Activated B cell treated with CpG ODN at 0.5 μM for 24 hours (primary cell): ENCODE measurements at regions not wholly inside any gene's neighbourhood (a gene's known extent, or its start where the extent isn't known, plus 50 kb on each side); places are given as distances from the start of the nearest gene placed in this dataset.
"Not testable (repeated sequence)": the region's sequence is repeated elsewhere in the genome, so short reads cannot be mapped to it uniquely, and the experiment has no call there.

ENCODE experiments used
- ATAC-seq: fragments of 200-7000 bp; cut with Tn5 transposase; one replicate; pipeline ENCODE4 v1.10.0; 2021; ENCODE audit warnings: low read depth, mild to moderate bottlenecking, moderate library complexity
- CTCF ChIA-PET: fragments of 350-600 bp; sonication (Branson Sonifier 250); formaldehyde crosslinking; loops from one replicate; lab custom pipeline; 2021; ENCODE audit warnings: antibody characterized with exemption; lab: Charles Lee
- POLR2A ChIA-PET: fragments of 350-600 bp; sonication (Branson Sonifier 250); formaldehyde crosslinking; loops from one replicate; lab custom pipeline; 2021; ENCODE audit warnings: antibody characterized with exemption; lab: Charles Lee
- DNase-seq: peaks from one replicate; pipeline ENCODE4 v3.0.0; 2022
- H3K27ac Mint-ChIP-seq: one replicate; pipeline ENCODE4 v1.8.0; 2020; ENCODE audit warnings: mixed read lengths
- H3K27me3 Mint-ChIP-seq: one replicate; pipeline ENCODE4 v1.8.0; 2021; ENCODE audit warnings: mixed read lengths
- H3K36me3 Mint-ChIP-seq: one replicate; pipeline ENCODE4 v1.8.0; 2021; ENCODE audit warnings: low read depth, mixed read lengths
- H3K4me1 Mint-ChIP-seq: one replicate; pipeline ENCODE4 v1.8.0; 2021; ENCODE audit warnings: mixed read lengths
- H3K4me3 Mint-ChIP-seq: one replicate; pipeline ENCODE4 v1.8.0; 2020; ENCODE audit warnings: mild to moderate bottlenecking, mixed read lengths
- H3K9me3 Mint-ChIP-seq: one replicate; pipeline ENCODE4 v1.8.0; 2020; ENCODE audit warnings: mixed read lengths
- intact Hi-C: fragments of 100-400 bp; cut with micrococcal nuclease; formaldehyde crosslinking; loops from one replicate; pipeline ENCODE4 v1.15.1; 2024
- TF ChIP-seq, protein P1 (sequence below): fragments of 200-600 bp; IDR thresholded peaks from one replicate; pipeline ENCODE4 v1.8.0; 2022; ENCODE audit warnings: antibody characterized with exemption, mild to moderate bottlenecking

DNA sequence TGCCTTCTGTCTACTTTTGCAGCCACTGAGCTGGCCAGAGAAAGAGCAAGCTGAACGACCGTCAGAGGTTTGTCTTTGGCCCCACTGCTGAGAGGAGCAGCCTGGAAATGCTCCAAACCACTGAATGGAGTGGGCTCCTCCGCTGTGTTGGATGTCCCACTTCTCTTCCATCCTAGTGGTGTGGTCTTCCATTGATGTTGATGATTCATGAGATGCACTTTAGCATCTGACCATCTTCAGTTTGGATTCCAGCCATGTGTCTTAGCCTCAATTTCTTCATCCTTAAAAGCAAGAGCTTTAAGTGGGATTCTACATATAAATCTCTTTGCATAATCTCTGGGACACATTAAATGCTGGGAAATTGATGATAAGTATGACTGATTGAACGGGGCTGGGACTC, 276.9 kb downstream of the SIPA1L2 start:
- H3K4me1 Mint-ChIP-seq: no peaks in the 10 kb centered on the region
- ChIA-PET CTCF (no interaction called here), POLR2A (no interaction called here)
- no peak for ATAC-seq
- H3K27me3 Mint-ChIP-seq: no peaks in the 10 kb centered on the region
- DNase-seq: no peak
- H3K9me3 Mint-ChIP-seq: no peaks in the 10 kb centered on the region
- no peak overlapping the region for H3K4me3 Mint-ChIP-seq
- intact Hi-C loops: no loop called here
- TF ChIP-seq, protein P1, sequence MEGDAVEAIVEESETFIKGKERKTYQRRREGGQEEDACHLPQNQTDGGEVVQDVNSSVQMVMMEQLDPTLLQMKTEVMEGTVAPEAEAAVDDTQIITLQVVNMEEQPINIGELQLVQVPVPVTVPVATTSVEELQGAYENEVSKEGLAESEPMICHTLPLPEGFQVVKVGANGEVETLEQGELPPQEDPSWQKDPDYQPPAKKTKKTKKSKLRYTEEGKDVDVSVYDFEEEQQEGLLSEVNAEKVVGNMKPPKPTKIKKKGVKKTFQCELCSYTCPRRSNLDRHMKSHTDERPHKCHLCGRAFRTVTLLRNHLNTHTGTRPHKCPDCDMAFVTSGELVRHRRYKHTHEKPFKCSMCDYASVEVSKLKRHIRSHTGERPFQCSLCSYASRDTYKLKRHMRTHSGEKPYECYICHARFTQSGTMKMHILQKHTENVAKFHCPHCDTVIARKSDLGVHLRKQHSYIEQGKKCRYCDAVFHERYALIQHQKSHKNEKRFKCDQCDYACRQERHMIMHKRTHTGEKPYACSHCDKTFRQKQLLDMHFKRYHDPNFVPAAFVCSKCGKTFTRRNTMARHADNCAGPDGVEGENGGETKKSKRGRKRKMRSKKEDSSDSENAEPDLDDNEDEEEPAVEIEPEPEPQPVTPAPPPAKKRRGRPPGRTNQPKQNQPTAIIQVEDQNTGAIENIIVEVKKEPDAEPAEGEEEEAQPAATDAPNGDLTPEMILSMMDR: no peak
- H3K27ac Mint-ChIP-seq: no peak overlapping the region
- no peaks in the 10 kb centered on the region for H3K36me3 Mint-ChIP-seq

DNA sequence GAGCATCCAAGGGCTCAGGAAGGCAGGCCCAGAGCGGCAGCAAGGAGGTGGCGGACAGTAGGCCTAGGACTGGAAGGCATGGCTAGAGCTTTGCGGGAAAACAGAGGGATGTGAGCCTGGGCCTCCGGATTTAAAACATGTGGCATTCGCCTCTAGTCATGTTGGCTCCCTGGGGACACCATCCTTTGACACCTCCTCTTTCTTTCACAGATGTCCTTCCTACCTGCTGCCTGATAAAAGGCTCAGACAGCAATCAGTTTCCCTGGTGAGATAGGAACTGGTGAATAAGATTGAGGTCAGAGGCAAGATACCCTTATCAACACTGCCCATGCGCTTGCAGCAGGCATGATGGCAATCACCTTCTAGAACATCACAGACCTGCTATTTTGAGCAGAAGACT, 277.6 kb downstream of the SIPA1L2 start:
- no peak for ATAC-seq

DNA sequence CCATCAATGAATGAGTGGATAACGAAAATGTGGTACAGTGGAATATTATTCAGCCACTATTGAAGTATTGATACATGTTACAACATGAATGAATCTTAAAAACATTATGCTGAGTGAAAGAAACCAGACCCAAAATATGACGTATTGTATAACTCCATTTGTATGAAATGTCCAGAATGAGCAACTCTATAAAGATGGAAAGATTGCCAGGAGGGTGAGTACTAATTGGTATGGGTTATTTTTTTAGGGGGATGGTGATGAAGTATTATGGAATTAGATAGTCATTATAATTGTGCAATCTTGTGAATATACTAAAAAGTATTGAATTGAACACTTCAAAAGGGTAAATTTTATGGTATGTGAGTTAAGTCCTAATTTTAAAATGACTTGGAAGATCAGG, 278.6 kb downstream of the SIPA1L2 start:
- intact Hi-C loops: no loop called here
- no peaks in the 10 kb centered on the region for H3K27me3 Mint-ChIP-seq
- ChIA-PET CTCF (no interaction called here), POLR2A (no interaction called here)
- ATAC-seq (no peak), DNase-seq (no peak)
- H3K36me3 Mint-ChIP-seq: no peaks in the 10 kb centered on the region
- H3K27ac Mint-ChIP-seq: no peak overlapping the region
- H3K9me3 Mint-ChIP-seq: no peaks in the 10 kb centered on the region
- TF ChIP-seq, protein P1: no peak
- no peak overlapping the region for H3K4me3 Mint-ChIP-seq
- H3K4me1 Mint-ChIP-seq: no peaks in the 10 kb centered on the region

More for the DNA sequence above, 277.6 kb downstream of the SIPA1L2 start:
- CTCF ChIA-PET: no interaction called here
- no peak overlapping the region for H3K4me3 Mint-ChIP-seq
- POLR2A ChIA-PET: no interaction called here
- no peaks in the 10 kb centered on the region for H3K4me1 Mint-ChIP-seq
- H3K36me3 Mint-ChIP-seq: no peaks in the 10 kb centered on the region
- intact Hi-C loops: no loop called here
- H3K27me3 Mint-ChIP-seq: no peaks in the 10 kb centered on the region
- H3K27ac Mint-ChIP-seq: no peak overlapping the region
- DNase-seq: no peak
- H3K9me3 Mint-ChIP-seq: no peaks in the 10 kb centered on the region
- TF ChIP-seq, protein P1: no peak

DNA sequence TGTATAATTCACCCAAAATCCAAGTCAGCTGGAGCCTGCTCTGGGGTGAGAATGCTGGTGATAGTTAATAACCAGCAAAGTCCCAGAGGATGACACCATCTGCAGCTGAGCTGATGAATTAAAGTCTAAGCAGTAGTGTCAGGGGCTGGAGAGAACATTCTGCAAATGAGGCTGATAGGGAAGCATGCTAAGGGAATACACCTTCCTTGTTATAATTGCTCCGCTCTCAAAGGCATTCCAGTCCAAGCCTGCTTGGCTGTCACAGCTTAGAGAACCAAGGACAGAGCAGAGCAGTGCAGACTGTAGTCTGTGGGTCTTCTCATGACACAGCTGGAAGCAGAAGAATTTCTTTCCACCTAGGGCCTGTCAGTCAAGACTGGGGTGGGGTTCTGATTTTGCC, 283.1 kb downstream of the SIPA1L2 start:
- TF ChIP-seq, protein P1: no peak
- POLR2A ChIA-PET: no interaction called here
- DNase-seq (no peak), ATAC-seq (no peak)
- CTCF ChIA-PET: no interaction called here
- intact Hi-C loops: no loop called here
- H3K27me3 Mint-ChIP-seq: no peaks in the 10 kb centered on the region
- H3K9me3 Mint-ChIP-seq: peaks cover 4% of the 10 kb centered on the region
- no peak overlapping the region for H3K27ac Mint-ChIP-seq
- no peaks in the 10 kb centered on the region for H3K4me1 Mint-ChIP-seq
- H3K36me3 Mint-ChIP-seq: no peaks in the 10 kb centered on the region
- no peak overlapping the region for H3K4me3 Mint-ChIP-seq

DNA sequence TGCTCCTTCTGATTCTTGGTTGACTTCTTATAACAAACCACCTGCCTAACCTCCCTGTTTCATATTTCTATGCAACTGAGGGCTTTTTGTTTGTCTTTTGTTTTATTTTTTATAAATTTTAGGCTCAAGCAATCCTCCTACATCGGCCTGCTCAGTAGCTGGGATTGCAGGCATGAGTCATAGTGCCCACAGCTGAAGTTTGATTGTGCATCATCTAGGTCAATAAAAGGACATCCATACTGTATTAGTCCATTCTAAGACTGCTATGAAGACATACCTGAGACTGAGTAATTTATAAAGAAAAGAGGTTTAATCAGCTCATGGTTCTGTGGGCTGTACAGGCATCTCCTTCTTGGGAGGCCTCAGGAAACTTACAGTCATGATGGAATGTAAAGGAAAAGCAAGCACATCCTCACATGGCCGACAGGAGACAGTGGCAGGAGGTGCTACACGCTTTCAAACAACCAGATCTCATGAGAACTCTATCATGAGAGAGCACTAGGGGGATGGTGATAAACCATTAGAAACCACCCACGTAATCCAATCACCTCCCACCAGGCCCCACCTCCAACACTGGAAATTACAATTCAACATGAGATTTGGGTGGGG, 285.0 kb downstream of the SIPA1L2 start:
- H3K36me3 Mint-ChIP-seq: no peaks in the 10 kb centered on the region
- CTCF ChIA-PET: no interaction called here
- H3K27ac Mint-ChIP-seq: no peak overlapping the region
- no peak for DNase-seq
- H3K9me3 Mint-ChIP-seq: peaks cover 4% of the 10 kb centered on the region
- H3K27me3 Mint-ChIP-seq: no peaks in the 10 kb centered on the region
- H3K4me1 Mint-ChIP-seq: no peaks in the 10 kb centered on the region
- POLR2A ChIA-PET: no interaction called here
- no peak overlapping the region for H3K4me3 Mint-ChIP-seq
- no peak for ATAC-seq
- TF ChIP-seq, protein P1: no peak
- intact Hi-C loops: no loop called here

DNA sequence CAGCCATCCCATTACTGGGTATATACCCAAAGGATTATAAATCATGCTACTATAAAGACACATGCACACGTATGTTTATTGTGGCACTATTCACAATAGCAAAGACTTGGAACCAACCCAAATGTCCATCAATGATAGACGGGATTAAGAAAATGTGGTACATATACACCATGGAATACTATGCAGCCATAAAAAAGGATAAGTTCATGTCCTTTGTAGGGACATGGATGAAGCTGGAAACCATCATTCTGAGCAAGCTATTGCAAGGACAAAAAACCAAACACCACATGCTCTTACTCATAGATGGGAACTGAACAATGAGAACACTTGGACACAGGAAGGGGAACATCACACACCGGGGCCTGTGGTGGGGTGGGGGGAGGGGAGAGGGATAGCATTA, 285.7 kb downstream of the SIPA1L2 start:
- H3K4me1 Mint-ChIP-seq, POLR2A ChIA-PET, CTCF ChIA-PET, H3K36me3 Mint-ChIP-seq, intact Hi-C loops, DNase-seq, H3K4me3 Mint-ChIP-seq, H3K9me3 Mint-ChIP-seq, H3K27me3 Mint-ChIP-seq, ATAC-seq, H3K27ac Mint-ChIP-seq: not testable (repeated sequence)
